Neutrophil (primary cell): ENCODE measurements at regions not wholly inside any gene's neighbourhood (a gene's known extent, or its start where the extent isn't known, plus 50 kb on each side); places are given as distances from the start of the nearest gene placed in this dataset.

Experiments
- H3K27ac ChIP-seq: fragments of 200-600 bp; sonication (generic); 2 replicates; pipeline ENCODE4 v1.5.1; 2016; ENCODE audit warnings: mild to moderate bottlenecking, moderate library complexity
- H3K27me3 ChIP-seq: fragments of 200-600 bp; sonication (generic); 2 replicates; pipeline ENCODE4 v1.6.0; 2016; ENCODE audit warnings: mild to moderate bottlenecking
- H3K36me3 ChIP-seq: fragments of 200-600 bp; sonication (generic); 2 replicates; pipeline ENCODE4 v1.5.1; 2017
- H3K4me1 ChIP-seq, 2 experiments: fragments of 200-600 bp in 1 of 2; sonication (generic) in 1 of 2; 1 replicate in 1 of 2; 2 replicates in 1 of 2; pipeline versions ENCODE4 v1.5.1 to v1.6.1; 2013 to 2016; ENCODE audit warnings: low read depth in 1 of 2, low read length in 1 of 2, mild to moderate bottlenecking in 1 of 2, moderate library complexity in 1 of 2; ENCODE audit not compliant: control insufficient read depth in 1 of 2, insufficient read depth in 1 of 2
- H3K4me3 ChIP-seq, 2 experiments: fragments of 200-600 bp in 1 of 2; sonication (generic) in 1 of 2; 1 replicate in 1 of 2; 2 replicates in 1 of 2; pipeline ENCODE4 v1.5.1; 2013 to 2016; ENCODE audit warnings: low read depth in 1 of 2, low read length in 1 of 2, mild to moderate bottlenecking in 1 of 2, moderate library complexity in 1 of 2
- H3K9me3 ChIP-seq: fragments of 200-600 bp; sonication (generic); 2 replicates; pipeline ENCODE4 v1.5.1; 2016
- TF ChIP-seq, protein P1 (sequence below): fragments of 200-600 bp; sonication (generic); IDR thresholded peaks from 2 replicates; pipeline ENCODE4 v1.5.1; 2016; ENCODE audit warnings: antibody characterized with exemption

- TF ChIP-seq, protein P1, sequence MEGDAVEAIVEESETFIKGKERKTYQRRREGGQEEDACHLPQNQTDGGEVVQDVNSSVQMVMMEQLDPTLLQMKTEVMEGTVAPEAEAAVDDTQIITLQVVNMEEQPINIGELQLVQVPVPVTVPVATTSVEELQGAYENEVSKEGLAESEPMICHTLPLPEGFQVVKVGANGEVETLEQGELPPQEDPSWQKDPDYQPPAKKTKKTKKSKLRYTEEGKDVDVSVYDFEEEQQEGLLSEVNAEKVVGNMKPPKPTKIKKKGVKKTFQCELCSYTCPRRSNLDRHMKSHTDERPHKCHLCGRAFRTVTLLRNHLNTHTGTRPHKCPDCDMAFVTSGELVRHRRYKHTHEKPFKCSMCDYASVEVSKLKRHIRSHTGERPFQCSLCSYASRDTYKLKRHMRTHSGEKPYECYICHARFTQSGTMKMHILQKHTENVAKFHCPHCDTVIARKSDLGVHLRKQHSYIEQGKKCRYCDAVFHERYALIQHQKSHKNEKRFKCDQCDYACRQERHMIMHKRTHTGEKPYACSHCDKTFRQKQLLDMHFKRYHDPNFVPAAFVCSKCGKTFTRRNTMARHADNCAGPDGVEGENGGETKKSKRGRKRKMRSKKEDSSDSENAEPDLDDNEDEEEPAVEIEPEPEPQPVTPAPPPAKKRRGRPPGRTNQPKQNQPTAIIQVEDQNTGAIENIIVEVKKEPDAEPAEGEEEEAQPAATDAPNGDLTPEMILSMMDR = no peak
- no peak overlapping the region for H3K4me3 ChIP-seq
- no peaks in the 10 kb centered on the region for H3K36me3 ChIP-seq
Measured at GRCh38 chr9:129377931-129378661, 200.0 kb upstream of the IER5L start.

GRCh38 chr9:129377181-129377580, 199.1 kb upstream of the IER5L start:
- no peaks in the 10 kb centered on the region for H3K27me3 ChIP-seq
- no peak overlapping the region for H3K4me3 ChIP-seq
- no peak overlapping the region for H3K27ac ChIP-seq
- TF ChIP-seq, protein P1 = no peak
- no peaks in the 10 kb centered on the region for H3K36me3 ChIP-seq
- H3K4me1 ChIP-seq = no peaks in the 10 kb centered on the region
- no peaks in the 10 kb centered on the region for H3K9me3 ChIP-seq

More at GRCh38 chr9:129377931-129378661, 200.0 kb upstream of the IER5L start:
- Histone ChIP-seq H3K9me3 (no peaks in the 10 kb centered on the region), H3K27ac (no peak overlapping the region), H3K4me1 (peaks cover 5 to 8% of the 10 kb centered on the region in 2 experiments), H3K27me3 (no peaks in the 10 kb centered on the region)

DNA sequence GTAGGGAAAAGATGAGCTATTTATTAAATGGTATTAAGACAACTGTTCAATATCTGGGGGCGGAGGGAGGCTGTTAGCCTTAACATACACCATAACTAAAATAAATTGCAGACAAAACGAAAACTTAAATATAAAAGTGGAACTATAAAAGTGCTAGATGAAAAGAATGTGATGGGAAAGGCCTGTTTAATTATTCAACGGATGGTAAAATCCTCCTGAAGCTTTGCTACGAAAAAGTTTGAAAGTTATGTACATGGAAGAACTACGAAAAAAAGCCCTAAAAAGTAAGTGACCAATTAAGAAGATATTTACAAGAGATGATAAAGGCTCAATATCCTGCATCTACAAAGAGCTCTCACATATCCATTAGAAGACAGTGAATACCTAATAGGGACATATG, 197.8 kb upstream of the IER5L start:
- H3K36me3 ChIP-seq = no peaks in the 10 kb centered on the region
- no peak overlapping the region for H3K27ac ChIP-seq
- no peaks in the 10 kb centered on the region for H3K4me1 ChIP-seq
- TF ChIP-seq, protein P1 = no peak
- no peaks in the 10 kb centered on the region for H3K9me3 ChIP-seq
- no peaks in the 10 kb centered on the region for H3K27me3 ChIP-seq
- H3K4me3 ChIP-seq = no peak overlapping the region

DNA sequence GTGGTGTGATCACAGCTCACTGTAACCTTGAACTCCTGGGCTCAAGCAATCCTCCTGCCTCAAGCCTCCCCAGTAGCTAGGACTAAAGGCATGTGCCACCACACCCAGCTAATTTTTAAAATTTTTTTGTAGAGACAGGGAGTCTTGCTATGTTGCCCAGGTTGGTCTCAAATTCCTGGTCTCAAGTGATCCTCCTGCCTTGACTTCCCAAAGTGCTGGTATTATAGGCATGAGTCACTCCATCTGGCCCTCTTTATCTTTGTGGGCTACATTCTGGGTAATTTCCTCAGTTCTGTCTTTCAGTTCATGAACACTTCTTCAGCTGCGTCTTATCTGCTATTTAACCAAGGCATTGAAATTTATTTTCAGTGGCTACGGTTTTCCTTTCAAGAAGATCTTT, 196.6 kb upstream of the IER5L start:
- no peak overlapping the region for H3K4me3 ChIP-seq
- H3K27ac ChIP-seq = no peak overlapping the region
- TF ChIP-seq, protein P1 = no peak
- H3K36me3 ChIP-seq = no peaks in the 10 kb centered on the region
- H3K4me1 ChIP-seq = no peaks in the 10 kb centered on the region
- no peaks in the 10 kb centered on the region for H3K27me3 ChIP-seq
- H3K9me3 ChIP-seq = no peaks in the 10 kb centered on the region

- Histone ChIP-seq H3K36me3 (no peaks in the 10 kb centered on the region), H3K27ac (no peak overlapping the region), H3K4me1 (no peaks in the 10 kb centered on the region), H3K27me3 (no peaks in the 10 kb centered on the region), H3K4me3 (no peak overlapping the region), H3K9me3 (no peaks in the 10 kb centered on the region)
- TF ChIP-seq, protein P1 = no peak
Measured at GRCh38 chr9:129374231-129374630, 196.2 kb upstream of the IER5L start.
